Coronary artery (tissue), 2 donors: ENCODE measurements at regions not wholly inside any gene's neighbourhood (a gene's known extent, or its start where the extent isn't known, plus 50 kb on each side); places are given as distances from the start of the nearest gene placed in this dataset.

ENCODE experiments used
- DNase-seq: peaks from one replicate; pipeline ENCODE4 v3.0.0-alpha.2; 2017; ENCODE audit warnings: low spot score
- H3K27ac ChIP-seq, 2 donors: fragments of 200-600 bp; sonication (generic); one replicate each; pipeline ENCODE4 v1.5.1; 2016 to 2019
- H3K4me3 ChIP-seq: fragments of 200-600 bp; sonication (generic); 2 replicates; pipeline ENCODE4 v1.5.1; 2016; ENCODE audit warnings: mild to moderate bottlenecking, moderate library complexity
- TF ChIP-seq, protein P1 (sequence below): fragments of 200-600 bp; sonication (generic); IDR thresholded peaks from one replicate; pipeline ENCODE4 v1.5.1; 2019; ENCODE audit warnings: antibody characterized with exemption

- Histone ChIP-seq H3K27ac (peak overlapping the region in 1 of 2 donors; percentile 57), H3K4me3 (peak overlapping the region; percentile 50)
- TF ChIP-seq, protein P1, sequence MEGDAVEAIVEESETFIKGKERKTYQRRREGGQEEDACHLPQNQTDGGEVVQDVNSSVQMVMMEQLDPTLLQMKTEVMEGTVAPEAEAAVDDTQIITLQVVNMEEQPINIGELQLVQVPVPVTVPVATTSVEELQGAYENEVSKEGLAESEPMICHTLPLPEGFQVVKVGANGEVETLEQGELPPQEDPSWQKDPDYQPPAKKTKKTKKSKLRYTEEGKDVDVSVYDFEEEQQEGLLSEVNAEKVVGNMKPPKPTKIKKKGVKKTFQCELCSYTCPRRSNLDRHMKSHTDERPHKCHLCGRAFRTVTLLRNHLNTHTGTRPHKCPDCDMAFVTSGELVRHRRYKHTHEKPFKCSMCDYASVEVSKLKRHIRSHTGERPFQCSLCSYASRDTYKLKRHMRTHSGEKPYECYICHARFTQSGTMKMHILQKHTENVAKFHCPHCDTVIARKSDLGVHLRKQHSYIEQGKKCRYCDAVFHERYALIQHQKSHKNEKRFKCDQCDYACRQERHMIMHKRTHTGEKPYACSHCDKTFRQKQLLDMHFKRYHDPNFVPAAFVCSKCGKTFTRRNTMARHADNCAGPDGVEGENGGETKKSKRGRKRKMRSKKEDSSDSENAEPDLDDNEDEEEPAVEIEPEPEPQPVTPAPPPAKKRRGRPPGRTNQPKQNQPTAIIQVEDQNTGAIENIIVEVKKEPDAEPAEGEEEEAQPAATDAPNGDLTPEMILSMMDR = no peak
- DNase-seq = no peak
Observed at GRCh38 chr6:169386411-169387057, 132.9 kb upstream of the THBS2 start.

- Histone ChIP-seq H3K4me3 (no peak overlapping the region), H3K27ac (no peak overlapping the region)
- TF ChIP-seq, protein P1 = no peak
- no peak for DNase-seq
Observed at GRCh38 chr6:169385237-169385880, 131.7 kb upstream of the THBS2 start.

DNA sequence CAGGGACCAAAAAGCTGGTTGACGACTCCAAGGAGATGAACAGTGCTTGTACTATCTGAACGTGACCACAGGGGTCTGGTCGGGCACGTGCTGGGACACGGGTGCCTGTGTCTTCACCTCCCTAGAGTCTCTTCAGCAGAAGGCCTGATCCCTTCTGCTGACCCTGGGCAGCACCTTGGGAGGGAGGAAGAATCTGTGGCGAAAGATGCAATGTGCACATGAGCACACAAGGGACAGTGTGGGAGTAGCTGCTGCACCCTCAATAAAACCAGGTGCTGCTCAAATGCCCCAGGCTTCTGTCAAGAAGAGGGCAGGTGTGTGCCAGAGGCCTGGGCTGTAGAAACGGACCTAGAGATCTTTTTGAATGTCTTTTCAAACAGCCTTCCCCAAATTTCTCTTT is 130.6 kb upstream of the THBS2 start:
- DNase-seq = no peak
- TF ChIP-seq, protein P1 = no peak
- Histone ChIP-seq H3K27ac (no peak overlapping the region), H3K4me3 (no peak overlapping the region)

- Histone ChIP-seq H3K4me3 (no peak overlapping the region), H3K27ac (no peak overlapping the region)
- TF ChIP-seq, protein P1 = no peak
- no peak for DNase-seq
Observed at GRCh38 chr6:169383265-169383664, 129.6 kb upstream of the THBS2 start.

DNA sequence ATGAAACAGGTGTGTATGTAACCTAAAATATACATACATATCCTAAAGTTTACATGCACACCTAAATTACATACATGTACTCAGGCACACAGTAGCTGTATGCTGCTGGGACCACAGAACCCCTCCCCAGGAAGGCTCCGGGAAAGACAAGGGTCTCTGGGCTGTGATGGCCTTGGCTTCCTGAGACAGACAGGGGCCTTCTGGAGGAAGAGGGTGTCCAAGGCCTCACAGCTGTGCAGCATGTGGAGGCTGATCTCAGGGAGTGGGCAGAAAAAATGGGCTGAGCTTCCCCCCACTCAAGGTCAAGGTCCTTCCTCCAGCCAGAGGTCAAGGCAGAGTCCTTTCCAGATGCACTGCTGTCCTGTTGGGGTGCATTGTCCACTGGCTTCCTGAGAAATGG is 129.1 kb upstream of the THBS2 start:
- no peak overlapping the region for H3K27ac ChIP-seq
- no peak for DNase-seq
- H3K4me3 ChIP-seq = no peak overlapping the region
- TF ChIP-seq, protein P1 = no peak

DNA sequence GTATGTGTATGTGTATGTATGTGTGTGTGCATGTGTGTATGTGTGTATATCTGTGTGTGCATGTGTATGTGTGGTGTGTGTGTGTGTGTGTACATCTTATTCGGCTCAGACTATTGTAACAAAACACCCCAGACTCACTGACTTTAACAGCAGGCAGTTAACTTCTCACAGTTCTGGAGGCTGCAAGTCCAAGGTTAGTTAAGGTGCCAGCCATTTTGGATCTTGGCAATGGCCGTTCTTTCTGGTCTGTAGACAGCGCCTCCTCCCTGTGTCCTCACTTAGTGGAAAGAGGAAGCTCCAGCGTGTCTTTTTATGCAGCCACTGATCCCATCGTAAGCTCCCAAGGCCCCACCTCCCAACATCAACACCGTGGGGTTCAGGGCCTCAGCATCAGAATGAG is 128.3 kb upstream of the THBS2 start:
- H3K4me3 ChIP-seq = no peak overlapping the region
- no peak for DNase-seq

More for the DNA sequence above, 128.3 kb upstream of the THBS2 start:
- no peak overlapping the region for H3K27ac ChIP-seq
- TF ChIP-seq, protein P1 = no peak
